GM06990 (cell line): ENCODE measurements at regions not wholly inside any gene's neighbourhood (a gene's known extent, or its start where the extent isn't known, plus 50 kb on each side); places are given as distances from the start of the nearest gene placed in this dataset.
A peak's percentile ranks its signal among the peaks of the same experiment; 100 is the strongest.

Experiments
- DNase-seq: peaks from one replicate; pipeline ENCODE4 v3.0.0-alpha.2; 2011; ENCODE audit not compliant: insufficient read length; ENCODE audit errors: extremely low read depth
- H3K27me3 ChIP-seq: replicated peaks from 2 replicates; pipeline ENCODE4 v1.6.0; 2011; ENCODE audit warnings: low read length; ENCODE audit not compliant: control insufficient read depth, insufficient read depth
- H3K36me3 ChIP-seq: 2 replicates; pipeline ENCODE4 v1.5.1; 2011; ENCODE audit warnings: low read length; ENCODE audit not compliant: control insufficient read depth, insufficient read depth
- H3K4me3 ChIP-seq: replicated peaks from 2 replicates; pipeline ENCODE4 v1.5.1; 2011; ENCODE audit warnings: low read depth, mild to moderate bottlenecking, control low read depth, low read length
- TF ChIP-seq, protein P1 (sequence below): IDR thresholded peaks from 2 replicates; pipeline ENCODE4 v1.5.1; 2011; ENCODE audit warnings: low read length, control low read depth, mild to moderate bottlenecking, inconsistent platforms; ENCODE audit not compliant: insufficient read depth, poor library complexity, severe bottlenecking

DNA sequence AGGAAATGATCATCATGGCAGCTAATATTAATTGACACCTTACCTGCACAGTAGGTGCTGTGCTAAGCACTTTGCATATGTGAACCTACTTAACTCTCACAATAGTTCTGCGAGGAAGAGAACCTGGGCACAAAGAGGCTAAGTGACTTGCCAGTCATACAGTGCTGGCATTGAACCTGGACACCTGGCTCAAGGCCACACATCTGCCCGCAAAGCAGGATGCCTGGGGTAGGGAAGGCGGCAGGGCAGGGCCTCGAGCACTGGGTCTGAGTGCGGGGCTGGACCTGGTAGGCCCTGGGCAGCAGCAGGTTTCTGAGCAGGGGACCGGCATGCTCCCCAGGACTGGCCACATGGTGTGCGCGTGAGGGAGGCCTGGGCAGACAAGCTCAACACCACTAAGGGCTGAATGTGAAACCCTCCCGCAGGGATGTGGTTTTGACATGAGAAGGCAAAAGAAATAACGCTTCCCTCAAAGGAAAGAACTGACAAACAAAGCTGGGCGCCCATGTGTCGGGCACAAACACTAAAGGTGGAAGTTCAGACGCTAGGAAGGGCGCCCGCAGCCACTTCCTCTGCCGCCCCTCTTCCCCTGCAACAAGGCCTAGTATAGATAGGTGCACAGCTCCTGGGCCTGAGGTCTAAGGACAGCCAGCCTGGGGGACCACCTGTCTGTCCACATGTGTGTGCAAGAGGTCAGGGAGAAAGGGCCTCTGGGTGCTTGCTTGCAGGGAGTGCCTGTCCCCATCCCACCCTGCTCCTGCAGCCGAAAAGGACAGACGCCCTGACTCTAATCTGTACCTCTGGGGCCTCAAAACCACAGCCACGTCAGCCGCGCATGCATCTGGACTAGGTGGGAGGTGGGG, 92.5 kb downstream of the ZFP36L2 start:
- TF ChIP-seq, protein P1, sequence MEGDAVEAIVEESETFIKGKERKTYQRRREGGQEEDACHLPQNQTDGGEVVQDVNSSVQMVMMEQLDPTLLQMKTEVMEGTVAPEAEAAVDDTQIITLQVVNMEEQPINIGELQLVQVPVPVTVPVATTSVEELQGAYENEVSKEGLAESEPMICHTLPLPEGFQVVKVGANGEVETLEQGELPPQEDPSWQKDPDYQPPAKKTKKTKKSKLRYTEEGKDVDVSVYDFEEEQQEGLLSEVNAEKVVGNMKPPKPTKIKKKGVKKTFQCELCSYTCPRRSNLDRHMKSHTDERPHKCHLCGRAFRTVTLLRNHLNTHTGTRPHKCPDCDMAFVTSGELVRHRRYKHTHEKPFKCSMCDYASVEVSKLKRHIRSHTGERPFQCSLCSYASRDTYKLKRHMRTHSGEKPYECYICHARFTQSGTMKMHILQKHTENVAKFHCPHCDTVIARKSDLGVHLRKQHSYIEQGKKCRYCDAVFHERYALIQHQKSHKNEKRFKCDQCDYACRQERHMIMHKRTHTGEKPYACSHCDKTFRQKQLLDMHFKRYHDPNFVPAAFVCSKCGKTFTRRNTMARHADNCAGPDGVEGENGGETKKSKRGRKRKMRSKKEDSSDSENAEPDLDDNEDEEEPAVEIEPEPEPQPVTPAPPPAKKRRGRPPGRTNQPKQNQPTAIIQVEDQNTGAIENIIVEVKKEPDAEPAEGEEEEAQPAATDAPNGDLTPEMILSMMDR, result peak; percentile 9
- peak; percentile 57 for DNase-seq
- H3K4me3 ChIP-seq, result no peak overlapping the region
- no peaks in the 10 kb centered on the region for H3K27me3 ChIP-seq
- H3K36me3 ChIP-seq, result no peaks in the 10 kb centered on the region; the same call in 1 of the 2 replicates

DNA sequence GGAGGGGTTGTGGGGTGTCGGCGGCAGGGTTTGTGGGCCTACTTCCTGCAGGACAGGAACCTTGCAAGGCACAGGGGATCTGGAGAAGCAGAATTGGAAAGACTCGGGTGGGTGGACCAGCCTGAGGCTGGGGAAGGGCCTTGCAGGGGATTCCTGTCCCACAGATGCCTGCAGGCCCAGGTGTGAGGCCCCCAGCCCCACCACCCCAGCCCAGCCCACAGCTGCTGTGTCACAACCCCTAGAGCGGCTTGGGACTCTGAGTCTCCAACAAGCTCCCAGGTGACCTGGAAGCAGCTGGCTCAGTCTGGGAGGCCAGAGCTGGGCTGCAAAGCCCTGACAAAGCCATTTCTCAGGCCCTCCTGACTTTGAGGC, 93.1 kb downstream of the ZFP36L2 start:
- Histone ChIP-seq H3K27me3 (no peaks in the 10 kb centered on the region), H3K36me3 (no peaks in the 10 kb centered on the region; the same call in 1 of the 2 replicates), H3K4me3 (no peak overlapping the region)
- no peak for DNase-seq
- TF ChIP-seq, protein P1, result no peak

DNA sequence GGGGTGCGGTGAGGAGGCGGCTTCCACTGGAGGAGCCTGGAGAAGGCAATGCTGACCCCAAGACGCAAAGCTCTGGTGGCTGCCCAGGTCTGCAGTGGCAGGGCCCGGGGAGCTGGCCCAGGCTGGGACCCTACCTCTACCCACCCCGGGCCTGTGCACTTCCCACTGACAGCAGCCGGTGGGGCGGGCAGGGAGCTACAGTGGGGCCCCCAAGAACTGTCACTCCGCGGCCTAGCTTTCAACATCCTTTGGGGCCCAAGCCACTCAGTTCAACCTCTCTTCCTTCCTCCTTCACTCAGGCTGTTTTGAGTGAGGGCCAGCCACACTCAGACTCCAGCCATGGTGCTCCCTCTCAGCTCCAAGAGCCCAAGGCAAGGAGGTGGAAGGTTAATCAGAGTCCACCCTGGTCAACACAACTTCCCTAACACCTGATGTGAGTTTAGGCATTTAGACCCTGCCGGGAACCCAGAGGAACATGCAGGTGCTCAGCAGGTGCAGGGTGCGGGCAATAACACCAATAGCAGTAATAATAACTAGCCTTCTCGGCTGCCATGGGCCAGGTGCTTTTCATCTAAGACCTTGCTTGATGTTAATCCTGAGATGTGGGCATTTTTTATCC, 93.6 kb downstream of the ZFP36L2 start:
- H3K4me3 ChIP-seq, result no peak overlapping the region
- TF ChIP-seq, protein P1, result no peak
- peak; percentile 36 for DNase-seq
- H3K27me3 ChIP-seq, result no peaks in the 10 kb centered on the region
- H3K36me3 ChIP-seq, result no peaks in the 10 kb centered on the region

DNA sequence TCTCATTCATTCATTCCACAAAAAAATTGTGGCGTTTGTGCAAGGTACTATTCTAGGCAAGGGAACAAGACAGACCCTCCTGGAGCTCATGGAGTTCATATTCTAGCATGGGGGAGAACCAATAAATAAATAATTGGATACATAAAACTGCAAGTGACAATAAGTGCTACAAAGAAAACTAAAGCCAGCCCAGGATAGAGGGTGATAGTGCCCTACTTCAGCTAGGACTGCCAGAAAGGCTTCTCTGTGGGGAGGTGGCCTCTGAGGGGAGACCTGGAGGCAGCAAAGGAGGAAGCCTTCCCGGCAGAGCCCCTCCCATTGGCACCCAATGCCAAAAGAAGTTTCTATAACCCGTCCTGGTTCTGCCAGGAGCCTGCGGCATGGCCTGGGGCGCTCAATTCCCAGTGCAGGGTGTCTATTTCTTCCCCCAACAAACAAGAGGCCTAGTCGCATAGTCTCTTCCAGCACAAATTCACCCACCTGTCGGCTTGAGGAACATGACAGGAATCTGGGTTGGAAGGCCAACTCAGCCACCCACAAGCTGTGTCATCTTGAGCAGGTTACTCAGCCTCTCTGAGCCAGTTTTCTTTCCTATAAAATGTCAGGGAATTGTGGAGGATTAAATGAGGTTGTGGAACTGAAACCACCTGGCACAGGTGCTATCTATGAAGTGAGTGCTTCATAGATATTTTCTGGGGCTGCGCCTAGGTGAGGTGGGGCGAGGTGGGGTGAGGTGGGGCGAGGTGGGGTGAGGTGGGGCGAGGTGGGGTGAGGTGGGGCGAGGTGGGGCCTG, 94.3 kb downstream of the ZFP36L2 start:
- Histone ChIP-seq H3K36me3 (no peaks in the 10 kb centered on the region), H3K4me3 (no peak overlapping the region), H3K27me3 (no peaks in the 10 kb centered on the region)
- TF ChIP-seq, protein P1, result no peak
- DNase-seq, result no peak

DNA sequence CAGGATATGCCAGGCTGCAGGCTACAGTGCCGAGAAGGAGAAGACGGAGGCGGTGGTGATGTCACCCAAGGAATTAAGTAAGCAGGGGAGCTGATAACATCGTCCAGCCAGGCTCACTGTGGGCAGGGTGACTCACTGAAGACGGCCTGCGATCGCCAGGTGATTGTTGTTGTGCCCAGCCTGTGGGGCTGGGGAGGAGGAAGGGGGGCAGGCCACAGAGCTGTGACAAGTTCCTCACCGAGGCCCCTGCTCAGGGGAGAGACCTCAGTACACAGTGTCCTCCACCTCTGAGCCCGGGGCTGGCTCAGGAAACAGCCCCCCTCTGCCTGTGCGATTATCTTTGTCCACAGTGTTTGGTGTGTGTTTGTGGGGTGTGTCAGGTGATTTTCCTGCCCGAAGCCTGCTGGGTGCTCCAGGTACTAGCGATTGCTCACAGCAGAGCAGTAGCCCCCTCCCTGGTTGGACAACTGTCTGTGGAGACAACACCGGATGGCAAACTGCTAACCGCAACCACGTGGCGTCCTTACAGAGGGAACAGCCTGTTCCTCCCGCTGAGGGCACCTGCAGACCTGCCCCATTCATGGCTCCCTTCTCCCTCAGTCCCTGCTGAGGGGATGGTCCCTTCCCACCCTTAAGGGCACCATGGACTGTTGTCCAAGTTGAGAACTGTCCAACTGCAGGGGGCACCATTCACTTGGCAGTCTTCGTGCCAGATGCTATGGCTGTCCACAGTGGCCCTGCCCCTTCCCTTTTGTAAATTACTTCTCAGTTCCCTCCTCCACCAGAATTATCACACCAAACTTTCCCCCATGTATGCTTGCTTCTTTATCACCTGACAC, 95.1 kb downstream of the ZFP36L2 start:
- no peaks in the 10 kb centered on the region for H3K27me3 ChIP-seq
- H3K4me3 ChIP-seq, result no peak overlapping the region
- no peaks in the 10 kb centered on the region for H3K36me3 ChIP-seq
- peak; percentile 72 for DNase-seq
- TF ChIP-seq, protein P1, result peak; percentile 47
